DMS153 (cell line): ENCODE measurements at regions not wholly inside any gene's neighbourhood (a gene's known extent, or its start where the extent isn't known, plus 50 kb on each side); places are given as distances from the start of the nearest gene placed in this dataset.

Source experiments
- DNase-seq: peaks from one replicate; lab custom pipeline; 2025; lab: John Stamatoyannopoulos, UW

DNA sequence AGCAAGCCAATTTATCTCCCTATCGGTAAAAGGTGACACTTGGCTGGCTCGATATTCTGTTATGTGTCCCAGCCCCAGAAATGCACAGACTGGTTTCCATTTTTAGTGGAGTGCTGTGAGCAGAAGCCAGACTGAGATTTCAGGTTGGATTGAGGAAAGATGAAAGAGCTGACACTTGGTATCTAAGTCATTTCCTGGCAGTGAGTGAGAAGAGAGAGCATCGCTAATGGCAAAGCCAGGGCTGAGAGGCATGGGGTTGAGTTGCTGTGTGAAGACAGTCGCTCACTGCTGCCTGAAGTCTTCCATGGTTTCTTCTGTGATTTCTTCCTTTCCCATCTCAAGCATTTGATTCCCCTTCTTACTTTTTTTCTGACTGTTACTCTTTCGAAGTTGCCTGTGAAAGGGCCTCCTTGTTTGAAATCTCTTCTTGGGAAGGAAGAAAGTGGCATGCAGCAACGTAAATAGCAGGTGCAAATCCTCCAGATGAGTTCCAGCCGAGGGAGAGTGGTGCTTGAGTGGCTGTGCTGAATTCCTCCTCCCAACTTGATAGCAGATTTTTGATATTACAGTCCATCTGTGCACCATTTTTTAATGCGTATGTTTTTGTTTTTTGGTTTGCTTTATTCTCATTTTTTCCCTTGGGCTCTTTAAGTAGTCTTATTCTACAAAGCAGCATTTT lies 109.2 kb upstream of the LIMCH1 start:
- no peak for DNase-seq

DNA sequence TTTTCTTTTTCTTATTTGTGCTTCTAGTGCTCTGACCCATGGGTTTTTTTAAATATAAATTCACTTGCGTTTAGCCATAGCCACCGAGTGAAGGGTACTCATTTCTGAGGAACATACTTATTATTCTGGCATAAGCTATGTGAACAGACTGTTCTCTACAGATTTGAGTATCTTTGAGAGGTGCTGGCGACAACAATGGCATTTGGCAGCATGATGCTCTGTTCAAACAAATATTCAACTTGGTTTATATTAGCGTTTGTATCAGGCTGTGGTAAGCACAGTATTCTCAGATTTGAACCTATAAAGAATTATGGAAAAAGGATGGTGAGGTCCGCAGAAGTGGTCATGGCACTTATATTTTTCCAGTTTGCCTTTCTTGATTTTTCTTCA lies 108.7 kb upstream of the LIMCH1 start:
- no peak for DNase-seq

DNA sequence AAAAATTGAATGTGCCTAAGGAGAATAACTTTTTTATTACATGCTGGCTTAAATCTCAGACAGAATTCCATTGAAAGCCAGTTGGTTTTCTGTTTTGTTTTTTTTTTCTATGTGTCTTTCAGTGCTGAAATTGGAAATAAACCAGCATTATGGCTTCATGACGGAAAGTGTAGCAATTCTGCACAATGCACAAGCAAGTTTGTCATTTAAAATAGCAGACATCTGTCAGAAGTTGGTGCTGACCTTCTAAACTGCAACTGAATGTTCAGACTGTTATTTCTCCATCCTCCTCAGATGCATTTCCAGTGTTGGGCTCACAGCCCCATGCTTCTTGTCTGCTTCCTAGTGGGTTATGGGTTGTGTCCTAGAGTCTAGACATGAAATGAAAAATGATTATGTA lies 107.2 kb upstream of the LIMCH1 start:
- no peak for DNase-seq

GRCh38 chr4:41431276-41431675 lies 106.7 kb upstream of the LIMCH1 start:
- no peak for DNase-seq

- no peak for DNase-seq
Measured at GRCh38 chr4:41432219-41432618, 105.7 kb upstream of the LIMCH1 start.

DNA sequence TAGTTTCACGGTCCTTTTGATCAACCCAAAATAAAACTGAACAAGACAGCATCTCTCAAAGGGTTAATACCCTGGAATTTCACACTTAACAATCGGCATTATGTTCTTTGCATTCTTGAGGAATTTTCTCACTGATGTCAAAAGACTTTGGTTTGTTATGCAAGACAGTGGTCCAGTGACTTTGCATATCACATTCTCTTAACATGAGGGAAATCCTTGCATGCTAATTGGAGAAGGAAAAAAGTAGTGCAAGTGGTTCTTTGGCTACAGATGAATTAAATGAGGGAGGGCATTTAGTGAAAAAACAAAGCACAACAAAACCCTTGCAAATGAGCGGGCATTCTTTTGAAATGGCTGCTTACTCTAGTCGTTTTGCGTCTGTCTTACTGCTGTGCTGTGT lies 105.1 kb upstream of the LIMCH1 start:
- DNase-seq, result no peak

- no peak for DNase-seq
Measured at GRCh38 chr4:41433361-41433760, 104.6 kb upstream of the LIMCH1 start.

GRCh38 chr4:41435510-41435909 lies 102.4 kb upstream of the LIMCH1 start:
- DNase-seq, result no peak

DNA sequence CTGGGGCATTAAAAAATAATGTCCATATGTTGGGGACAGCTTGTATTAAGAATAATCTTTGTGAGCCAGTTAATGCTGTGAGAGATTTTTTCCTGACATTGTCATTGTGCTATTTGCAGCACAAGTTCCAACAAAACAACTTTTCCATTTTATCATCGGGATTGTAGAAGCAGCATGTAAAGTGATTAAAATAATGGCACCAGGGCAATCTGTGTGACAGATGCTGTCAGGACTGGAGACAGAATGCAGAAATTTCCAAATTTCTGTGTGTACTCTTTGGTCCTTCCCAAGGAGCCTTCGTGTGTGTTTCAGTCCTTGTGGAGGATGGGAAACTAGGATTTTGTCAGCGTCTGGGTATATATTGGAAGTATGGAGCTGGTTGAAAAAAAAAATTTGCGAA lies 101.5 kb upstream of the LIMCH1 start:
- no peak for DNase-seq

DNA sequence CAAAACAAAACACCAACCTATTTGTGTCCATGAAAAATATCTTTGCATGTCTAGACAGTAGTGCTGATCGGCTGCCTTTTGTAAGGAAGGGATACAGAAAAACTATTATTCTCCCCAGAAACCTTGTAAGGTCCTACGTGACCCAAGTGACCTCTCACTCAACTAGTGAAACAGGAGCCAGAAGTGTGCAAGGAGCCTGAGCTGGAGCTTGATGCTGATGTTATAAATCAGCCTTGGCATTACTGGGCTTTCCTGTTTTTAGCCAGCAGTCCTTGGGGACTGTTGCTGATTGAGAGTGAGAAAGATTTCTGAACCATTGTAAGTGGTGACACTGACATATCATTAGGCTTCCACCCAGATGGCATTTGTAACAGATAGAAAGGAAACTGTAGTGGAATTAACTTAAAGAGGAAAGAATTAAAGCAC lies 100.8 kb upstream of the LIMCH1 start:
- peak; percentile 34 for DNase-seq

DNA sequence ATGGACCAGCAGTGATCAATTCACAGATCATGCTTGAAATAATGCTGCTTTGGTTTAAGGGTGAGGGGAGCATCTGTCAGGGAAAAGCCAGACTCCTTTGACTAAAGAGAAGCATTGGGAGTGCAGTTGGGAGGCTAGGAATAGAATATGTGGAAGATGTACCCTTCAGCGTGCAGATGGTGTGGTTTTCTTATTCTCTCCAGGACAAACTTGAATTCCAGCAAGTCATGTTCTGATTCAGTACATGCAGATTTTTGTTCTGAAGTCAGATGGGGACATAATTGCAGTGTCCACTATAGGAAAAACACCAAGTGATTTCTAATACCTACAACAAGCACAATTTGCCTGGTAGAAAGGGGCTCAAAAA lies 99.0 kb upstream of the LIMCH1 start:
- DNase-seq, result no peak

DNA sequence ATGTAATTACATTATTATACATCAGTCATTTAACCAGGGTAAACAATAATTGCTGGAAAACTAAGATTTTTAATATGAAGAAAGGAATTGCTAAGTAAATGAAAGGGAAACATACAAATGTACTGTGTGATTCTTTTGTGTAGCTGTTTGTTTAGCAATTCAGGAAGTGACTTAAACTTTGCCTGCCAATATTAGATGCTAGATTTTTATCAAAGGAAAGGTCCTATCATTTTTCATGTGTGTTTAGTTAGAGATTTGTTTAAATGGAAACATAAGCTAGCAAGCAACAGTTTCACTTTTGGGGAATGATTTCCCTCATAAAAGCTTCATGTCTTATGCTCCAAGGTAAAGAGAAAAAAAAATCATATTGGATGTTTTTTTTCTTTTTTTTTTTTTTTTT lies 95.1 kb upstream of the LIMCH1 start:
- DNase-seq, result peak; percentile 68

- DNase-seq, result no peak
Measured at GRCh38 chr4:41443340-41444079, 94.4 kb upstream of the LIMCH1 start.

DNA sequence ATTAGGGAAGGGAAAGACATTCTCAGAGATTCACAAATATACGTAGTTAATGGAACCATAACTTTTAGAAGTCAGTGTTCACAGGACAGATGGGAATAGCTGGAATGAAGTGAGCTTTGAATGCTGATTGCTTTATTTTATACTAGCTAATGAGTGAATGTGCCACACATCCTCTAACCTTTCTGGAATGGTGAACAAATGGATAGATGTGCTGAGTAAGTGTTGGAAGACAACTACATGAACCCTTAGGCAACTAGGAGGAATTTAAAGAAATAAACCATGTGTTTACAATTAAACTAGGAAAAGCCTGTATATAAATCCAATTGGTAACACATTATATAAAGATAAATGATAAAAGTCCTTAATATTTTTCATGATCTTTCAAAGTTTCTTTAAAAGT lies 91.6 kb upstream of the LIMCH1 start:
- no peak for DNase-seq

GRCh38 chr4:41446981-41447725 lies 90.8 kb upstream of the LIMCH1 start:
- DNase-seq, result no peak

DNA sequence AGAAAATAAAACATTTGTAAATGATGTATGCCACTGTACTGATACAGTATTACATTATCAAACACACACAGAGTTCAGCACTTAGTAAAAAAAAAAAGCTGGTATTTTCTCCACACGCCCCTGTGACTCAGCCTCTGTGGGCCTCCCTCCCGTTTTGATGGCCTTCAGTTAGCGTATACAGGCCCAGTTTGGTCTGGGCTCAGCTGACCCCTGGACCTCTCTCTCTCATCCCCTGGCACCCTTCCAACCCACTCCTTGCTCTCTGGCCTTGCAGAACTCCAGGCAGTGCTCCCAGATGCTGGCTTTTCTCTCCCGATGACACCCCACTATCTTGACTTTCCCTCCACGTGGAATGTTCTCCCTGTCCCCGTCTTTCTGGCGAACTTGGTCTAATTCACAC lies 89.0 kb upstream of the LIMCH1 start:
- DNase-seq, result no peak

GRCh38 chr4:41451961-41452360 lies 86.0 kb upstream of the LIMCH1 start:
- no peak for DNase-seq

DNA sequence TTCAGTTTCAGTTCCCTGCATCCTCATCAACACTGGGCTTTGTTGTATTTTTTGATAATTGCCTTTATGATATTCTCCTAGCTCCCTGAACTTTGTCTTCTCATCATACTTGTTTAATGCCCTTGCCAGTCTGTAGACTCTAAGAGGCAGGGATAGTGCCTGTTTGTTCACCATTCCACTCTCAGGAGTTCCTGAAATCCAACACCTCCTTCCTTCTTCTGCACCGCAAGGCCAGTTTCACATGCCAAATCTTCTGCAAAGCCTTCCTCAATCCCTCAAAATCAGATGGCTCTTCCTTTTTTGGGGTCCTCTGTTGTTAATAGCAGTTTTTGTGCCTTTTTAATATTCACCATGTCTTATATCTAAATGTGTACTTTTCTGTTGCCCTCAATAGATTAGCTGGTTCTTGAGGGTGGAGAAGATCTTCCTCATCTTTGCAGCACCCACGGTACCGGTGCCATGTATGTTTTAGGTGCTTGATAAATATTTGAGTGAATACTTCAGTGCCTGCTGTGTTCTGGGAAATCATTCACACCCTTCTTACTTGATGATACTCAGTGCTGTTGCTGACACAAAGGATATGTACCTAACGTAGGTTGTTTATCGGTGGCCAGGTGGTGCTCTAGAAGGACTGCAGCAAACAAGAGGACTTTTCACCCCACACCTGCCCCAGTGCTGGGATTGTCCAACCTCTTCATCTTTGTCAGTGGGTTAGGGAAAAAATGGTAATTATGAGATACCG lies 85.3 kb upstream of the LIMCH1 start:
- peak; percentile 77 for DNase-seq

DNA sequence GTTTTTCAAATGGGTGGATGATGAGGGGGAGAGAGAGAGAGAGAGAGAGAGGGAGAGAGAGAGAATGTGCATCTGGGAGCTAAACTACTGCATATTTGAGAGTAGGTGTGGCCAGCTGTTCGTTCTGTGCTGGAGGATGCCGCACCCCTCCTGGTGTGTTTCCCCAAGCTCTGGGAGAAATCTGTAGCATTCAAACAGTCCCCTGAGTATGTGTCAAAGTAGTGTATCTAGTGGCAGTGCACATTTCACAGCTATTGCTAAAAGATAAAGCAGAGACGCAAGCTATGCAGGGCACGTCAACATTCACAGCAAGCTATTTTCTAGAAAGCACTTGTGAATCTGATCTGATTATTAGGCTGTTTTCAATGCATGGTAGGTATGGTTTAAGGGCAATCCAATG lies 83.5 kb upstream of the LIMCH1 start:
- DNase-seq, result no peak

- DNase-seq, result no peak
Measured at GRCh38 chr4:41455206-41455605, 82.8 kb upstream of the LIMCH1 start.

- no peak for DNase-seq
Measured at GRCh38 chr4:41456559-41457101, 81.3 kb upstream of the LIMCH1 start.

DNA sequence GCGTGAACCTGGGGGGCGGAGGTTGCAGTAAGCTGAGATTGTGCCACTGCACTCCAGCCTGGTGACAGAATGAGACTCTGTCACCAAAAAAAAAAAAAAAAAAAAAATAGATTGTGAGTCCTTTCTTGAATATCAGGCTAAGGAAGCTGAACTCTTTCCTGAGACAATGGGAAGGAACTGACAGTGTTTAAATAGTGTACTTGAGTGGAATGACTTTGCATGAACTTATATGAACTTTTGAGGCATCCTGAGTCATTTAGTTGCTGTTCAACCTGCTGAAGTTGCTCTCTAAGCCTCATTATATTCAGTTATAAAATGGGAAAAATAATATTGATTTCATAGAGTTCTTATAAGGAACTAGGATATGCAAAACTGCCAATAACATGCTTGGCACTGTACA lies 79.3 kb upstream of the LIMCH1 start:
- no peak for DNase-seq
